GM12875 (cell line): ENCODE measurements at regions not wholly inside any gene's neighbourhood (a gene's known extent, or its start where the extent isn't known, plus 50 kb on each side); places are given as distances from the start of the nearest gene placed in this dataset.

Source experiments
- H3K4me3 ChIP-seq: one replicate; pipeline ENCODE4 v1.5.1; 2011; ENCODE audit warnings: low read depth, low read length, control low read depth
- TF ChIP-seq, protein P1 (sequence below): IDR thresholded peaks from 2 replicates; pipeline ENCODE4 v1.5.1; 2011; ENCODE audit warnings: low read depth, mild to moderate bottlenecking, control low read depth, inconsistent platforms, low read length, moderate library complexity, borderline replicate concordance; ENCODE audit not compliant: insufficient read depth

DNA sequence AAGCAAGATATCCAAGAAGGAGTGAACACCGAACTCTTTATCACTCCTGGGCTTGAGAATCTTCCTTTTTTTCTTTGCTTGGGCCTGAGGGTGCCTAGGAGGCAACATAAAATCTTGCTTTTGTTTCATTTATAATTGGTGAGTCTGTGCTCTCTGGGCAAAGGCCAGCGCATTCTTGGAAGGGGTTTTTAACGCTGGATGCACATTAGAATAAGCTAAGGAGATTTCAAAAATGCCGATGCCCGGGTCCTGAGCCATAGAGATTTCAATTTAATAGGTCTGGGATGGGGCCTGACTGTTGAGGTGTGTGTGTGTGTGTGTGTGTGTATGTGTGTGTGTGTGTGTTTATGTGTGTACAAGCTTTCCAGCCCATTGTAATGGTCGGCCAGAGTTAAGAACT lies 62.0 kb upstream of the SORCS3 start:
- TF ChIP-seq, protein P1, sequence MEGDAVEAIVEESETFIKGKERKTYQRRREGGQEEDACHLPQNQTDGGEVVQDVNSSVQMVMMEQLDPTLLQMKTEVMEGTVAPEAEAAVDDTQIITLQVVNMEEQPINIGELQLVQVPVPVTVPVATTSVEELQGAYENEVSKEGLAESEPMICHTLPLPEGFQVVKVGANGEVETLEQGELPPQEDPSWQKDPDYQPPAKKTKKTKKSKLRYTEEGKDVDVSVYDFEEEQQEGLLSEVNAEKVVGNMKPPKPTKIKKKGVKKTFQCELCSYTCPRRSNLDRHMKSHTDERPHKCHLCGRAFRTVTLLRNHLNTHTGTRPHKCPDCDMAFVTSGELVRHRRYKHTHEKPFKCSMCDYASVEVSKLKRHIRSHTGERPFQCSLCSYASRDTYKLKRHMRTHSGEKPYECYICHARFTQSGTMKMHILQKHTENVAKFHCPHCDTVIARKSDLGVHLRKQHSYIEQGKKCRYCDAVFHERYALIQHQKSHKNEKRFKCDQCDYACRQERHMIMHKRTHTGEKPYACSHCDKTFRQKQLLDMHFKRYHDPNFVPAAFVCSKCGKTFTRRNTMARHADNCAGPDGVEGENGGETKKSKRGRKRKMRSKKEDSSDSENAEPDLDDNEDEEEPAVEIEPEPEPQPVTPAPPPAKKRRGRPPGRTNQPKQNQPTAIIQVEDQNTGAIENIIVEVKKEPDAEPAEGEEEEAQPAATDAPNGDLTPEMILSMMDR: no peak
- H3K4me3 ChIP-seq: no peak overlapping the region

GRCh38 chr10:104580321-104580720 lies 60.8 kb upstream of the SORCS3 start:
- no peak overlapping the region for H3K4me3 ChIP-seq
- TF ChIP-seq, protein P1: no peak

DNA sequence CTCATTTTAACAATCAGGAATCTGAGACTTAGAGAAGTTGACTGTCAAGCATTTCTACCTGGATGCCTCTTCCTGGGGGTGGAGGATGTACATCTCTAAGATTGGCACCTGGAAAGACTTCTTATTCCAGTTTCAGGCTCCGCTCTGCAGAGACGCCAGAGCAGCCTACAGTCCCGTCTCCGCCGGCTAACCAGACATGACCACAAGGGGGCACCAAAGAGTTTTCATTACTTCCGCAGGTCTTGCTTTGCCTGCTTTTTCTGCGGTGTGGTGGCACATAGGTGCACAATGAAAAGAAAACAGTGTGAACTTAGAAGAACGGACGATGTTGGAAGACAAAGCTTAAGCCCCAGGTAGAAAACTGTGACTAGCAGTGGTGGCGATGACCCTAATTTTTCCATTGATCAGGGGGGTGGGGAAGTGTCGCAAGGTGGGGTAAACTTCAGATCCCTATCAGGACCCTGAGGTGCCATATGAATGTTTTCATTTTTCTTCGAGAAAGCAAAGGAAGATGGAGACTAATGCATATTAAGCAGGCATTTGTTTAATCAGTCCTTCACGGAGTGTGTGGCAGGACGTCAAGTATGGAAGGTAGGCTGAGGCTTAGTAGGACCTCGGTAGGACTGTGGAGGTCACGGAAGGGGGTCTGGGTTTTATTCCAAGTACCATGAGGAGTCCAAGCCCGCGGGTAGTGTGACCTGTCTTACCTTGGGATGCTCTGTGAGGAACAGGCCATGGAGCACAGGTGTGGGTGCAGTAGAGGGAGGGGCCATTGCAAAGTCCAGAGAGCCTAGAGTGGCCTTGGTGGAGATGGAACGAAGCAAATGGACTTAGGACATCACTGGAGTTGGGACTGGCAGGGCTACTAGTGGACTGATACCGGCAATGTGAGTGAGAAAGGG lies 60.1 kb upstream of the SORCS3 start:
- H3K4me3 ChIP-seq: no peak overlapping the region
- TF ChIP-seq, protein P1: peak; percentile 85

- TF ChIP-seq, protein P1: no peak
These were observed 59.0 kb upstream of the SORCS3 start for GRCh38 chr10:104581884-104582601.

GRCh38 chr10:104582602-104582951 lies 58.5 kb upstream of the SORCS3 start:
- no peak overlapping the region for H3K4me3 ChIP-seq
- TF ChIP-seq, protein P1: no peak

More at GRCh38 chr10:104581884-104582601, 59.0 kb upstream of the SORCS3 start:
- no peak overlapping the region for H3K4me3 ChIP-seq

- TF ChIP-seq, protein P1: no peak
- H3K4me3 ChIP-seq: no peak overlapping the region
These were observed 58.1 kb upstream of the SORCS3 start for GRCh38 chr10:104582966-104583365.
